IMR-90 (cell line): ENCODE measurements at regions not wholly inside any gene's neighbourhood (a gene's known extent, or its start where the extent isn't known, plus 50 kb on each side); places are given as distances from the start of the nearest gene placed in this dataset.

Experiments used
- ATAC-seq: fragments of 200-7000 bp; cut with Tn5 transposase; 2 replicates; pipeline ENCODE4 v1.9.1; 2020; ENCODE audit warnings: low read depth, mild to moderate bottlenecking, moderate library complexity
- BruUV-seq: library from RNA; stranded (reverse); fragments of 400-500 nt; replicated peaks from 2 replicates; lab custom pipeline; 2021; lab: Mats Ljungman, UMichigan
- CTCF ChIA-PET: fragments of 300-600 bp; formaldehyde crosslinking; extraction: SDS; loops from one replicate; lab custom pipeline; 2021; ENCODE audit warnings: antibody characterized with exemption; lab: Yijun Ruan, JAX
- POLR2A ChIA-PET: fragments of 300-600 bp; sonication (Branson Sonifier 250); formaldehyde crosslinking; loops from one replicate; lab custom pipeline; 2022; ENCODE audit warnings: antibody characterized with exemption; ENCODE audit not compliant: unreplicated experiment; lab: Charles Lee
- DNase-seq: peaks from one replicate; pipeline ENCODE4 v3.0.0; 2013
- H2AFZ ChIP-seq: replicated peaks from 2 replicates; pipeline ENCODE3; 2013; ENCODE audit warnings: low read length, mild to moderate bottlenecking; ENCODE audit not compliant: poor library complexity
- H2AK5ac ChIP-seq: 2 replicates; pipeline ENCODE4 v1.6.1; 2013; ENCODE audit warnings: low read depth, low read length, inconsistent platforms
- H2AK9ac ChIP-seq: replicated peaks from 2 replicates; pipeline ENCODE3; 2013; ENCODE audit warnings: mild to moderate bottlenecking, low read depth, low read length, moderate library complexity; ENCODE audit not compliant: poor library complexity
- H2BK120ac ChIP-seq: 2 replicates; pipeline ENCODE4 v1.6.1; 2013; ENCODE audit warnings: low read depth, low read length, inconsistent platforms
- H2BK15ac ChIP-seq: 3 replicates; pipeline ENCODE4 v1.6.1; 2013; ENCODE audit warnings: low read depth, low read length, inconsistent platforms
- H2BK20ac ChIP-seq: 2 replicates; pipeline ENCODE4 v1.6.1; 2013; ENCODE audit warnings: low read depth, mild to moderate bottlenecking, inconsistent platforms, low read length, moderate library complexity
- H2BK5ac ChIP-seq: 2 replicates; pipeline ENCODE4 v1.6.1; 2013; ENCODE audit warnings: mild to moderate bottlenecking, low read depth, low read length, inconsistent platforms; ENCODE audit not compliant: poor library complexity, severe bottlenecking
- H3K14ac ChIP-seq: replicated peaks from 2 replicates; pipeline ENCODE4 v1.6.1; 2013; ENCODE audit warnings: low read depth, low read length, inconsistent platforms
- H3K18ac ChIP-seq: 2 replicates; pipeline ENCODE4 v1.6.1; 2013; ENCODE audit warnings: low read depth, low read length, control low read depth
- H3K23ac ChIP-seq: 2 replicates; pipeline ENCODE4 v1.6.1; 2013; ENCODE audit warnings: low read depth, low read length, inconsistent platforms
- H3K27ac ChIP-seq: 2 replicates; pipeline ENCODE4 v1.5.1; 2013; ENCODE audit warnings: mild to moderate bottlenecking, control low read depth, low read length; ENCODE audit not compliant: insufficient read depth
- H3K27me3 ChIP-seq: 2 replicates; pipeline ENCODE4 v1.6.1; 2013; ENCODE audit warnings: low read length; ENCODE audit not compliant: control insufficient read depth, insufficient read depth
- H3K36me3 ChIP-seq: 2 replicates; pipeline ENCODE4 v1.6.1; 2013; ENCODE audit warnings: low read length, mixed read lengths; ENCODE audit not compliant: control insufficient read depth, insufficient read depth
- H3K4ac ChIP-seq: 2 replicates; pipeline ENCODE4 v1.6.1; 2013; ENCODE audit warnings: low read depth, low read length, inconsistent platforms
- H3K4me1 ChIP-seq: 2 replicates; pipeline ENCODE4 v1.6.1; 2013; ENCODE audit warnings: low read length, mixed read lengths; ENCODE audit not compliant: control insufficient read depth, insufficient read depth
- H3K4me2 ChIP-seq: 2 replicates; pipeline ENCODE4 v1.6.1; 2013; ENCODE audit warnings: low read depth, mild to moderate bottlenecking, control low read depth, low read length, moderate library complexity
- H3K4me3 ChIP-seq: 2 replicates; pipeline ENCODE4 v1.5.1; 2013; ENCODE audit warnings: low read depth, mild to moderate bottlenecking, control low read depth, low read length, moderate library complexity; ENCODE audit not compliant: insufficient read depth
- H3K56ac ChIP-seq: 2 replicates; pipeline ENCODE4 v1.6.1; 2013; ENCODE audit warnings: low read length, inconsistent platforms; ENCODE audit not compliant: insufficient read depth; ENCODE audit errors: extremely low read depth
- H3K79me1 ChIP-seq, 2 experiments: 2 replicates each; pipeline ENCODE4 v1.6.1; 2013; ENCODE audit warnings: low read length in 2 of 2, inconsistent platforms in 1 of 2, low read depth in 1 of 2
- H3K9ac ChIP-seq: 2 replicates; pipeline ENCODE4 v1.6.1; 2013; ENCODE audit warnings: low read depth, low read length, control low read depth
- H3K9me1 ChIP-seq: 2 replicates; pipeline ENCODE4 v1.6.1; 2013; ENCODE audit warnings: low read length, inconsistent platforms; ENCODE audit not compliant: insufficient read depth
- H3K9me3 ChIP-seq: 2 replicates; pipeline ENCODE4 v1.6.1; 2013; ENCODE audit warnings: low read length; ENCODE audit not compliant: control insufficient read depth, insufficient read depth
- H4K20me1 ChIP-seq: 2 replicates; pipeline ENCODE4 v1.6.1; 2013; ENCODE audit warnings: low read length, inconsistent platforms; ENCODE audit not compliant: insufficient read depth
- H4K5ac ChIP-seq: 2 replicates; pipeline ENCODE4 v1.6.1; 2013; ENCODE audit warnings: mild to moderate bottlenecking, low read depth, low read length, control low read depth
- H4K8ac ChIP-seq, 2 experiments: 2 replicates each; pipeline ENCODE4 v1.6.1; 2013; ENCODE audit warnings: low read depth in 2 of 2, low read length in 2 of 2, control low read depth in 1 of 2, inconsistent platforms in 1 of 2
- H4K91ac ChIP-seq: 2 replicates; pipeline ENCODE4 v1.6.1; 2013; ENCODE audit warnings: low read depth, low read length, inconsistent platforms; ENCODE audit not compliant: insufficient read depth
- BHLHE40 ChIP-seq: fragments of 150-350 bp; IDR thresholded peaks from 2 replicates; pipeline ENCODE4 v1.6.1; 2016; ENCODE audit warnings: mild to moderate bottlenecking, low read depth, low read length
- CEBPB ChIP-seq: IDR thresholded peaks from 2 replicates; pipeline ENCODE4 v1.6.1; 2012; ENCODE audit warnings: low read depth, low read length, improper control_type of control experiment
- CHD1 ChIP-seq: IDR thresholded peaks from 2 replicates; pipeline ENCODE4 v1.6.1; 2012; ENCODE audit warnings: low read depth, low read length, improper control_type of control experiment
- CTCF ChIP-seq: conservative IDR thresholded peaks from 2 replicates; pipeline ENCODE4 v1.5.1; 2012; ENCODE audit warnings: mild to moderate bottlenecking, low read depth, low read length, improper control_type of control experiment
- ELK1 ChIP-seq: fragments of 150-350 bp; IDR thresholded peaks from 2 replicates; pipeline ENCODE4 v1.6.1; 2016; ENCODE audit warnings: low read depth, mild to moderate bottlenecking, low read length, moderate library complexity, borderline replicate concordance
- FOS ChIP-seq: fragments of 150-350 bp; IDR thresholded peaks from 2 replicates; pipeline ENCODE4 v1.6.1; 2016; ENCODE audit warnings: low read depth, low read length
- MAZ ChIP-seq: IDR thresholded peaks from 2 replicates; pipeline ENCODE4 v1.6.1; 2012; ENCODE audit warnings: low read depth, mild to moderate bottlenecking, low read length, improper control_type of control experiment, moderate library complexity, borderline replicate concordance
- MXI1 ChIP-seq: IDR thresholded peaks from 2 replicates; pipeline ENCODE4 v1.6.1; 2012; ENCODE audit warnings: low read depth, mild to moderate bottlenecking, low read length, moderate library complexity, borderline replicate concordance
- NFE2L2 ChIP-seq: fragments of 150-350 bp; IDR thresholded peaks from 2 replicates; pipeline ENCODE4 v1.6.1; 2016; ENCODE audit warnings: low read depth, mild to moderate bottlenecking, low read length
- RAD21 ChIP-seq: IDR thresholded peaks from 2 replicates; pipeline ENCODE4 v1.6.1; 2012; ENCODE audit warnings: low read length, improper control_type of control experiment
- SMC3 ChIP-seq: fragments of 150-350 bp; IDR thresholded peaks from 2 replicates; pipeline ENCODE4 v1.6.1; 2016; ENCODE audit warnings: low read depth, mild to moderate bottlenecking, antibody characterized with exemption, low read length, moderate library complexity
- USF2 ChIP-seq: fragments of 150-350 bp; IDR thresholded peaks from 2 replicates; pipeline ENCODE4 v1.6.1; 2017; ENCODE audit warnings: mild to moderate bottlenecking, antibody characterized with exemption, low read length, low read depth
- WGBS, 2 experiments: methylation state at CpG; one replicate each; pipeline versions ENCODE4 v1.1.5 to v1.1.7; 2013; ENCODE audit warnings: missing lambda C conversion rate in 2 of 2; ENCODE audit not compliant: insufficient read length in 1 of 2; ENCODE audit errors: extremely low coverage in 2 of 2; 5-methylcytosine and 5-hydroxymethylcytosine counted together
- dilution Hi-C: fragments of 300-500 bp; cut with HindIII; formaldehyde crosslinking; loops from one replicate; pipeline ENCODE4 v1.14.3; 2018; ENCODE audit warnings: low sequenced_read_pairs; ENCODE audit not compliant: unreplicated experiment
- in situ Hi-C: fragments of 300-500 bp; cut with MboI; formaldehyde crosslinking; loops from 3 replicates; pipeline ENCODE4 v1.14.3; 2019; ENCODE audit warnings: low sequenced_read_pairs, inconsistent platforms, mixed read lengths
- intact Hi-C: fragments of 100-400 bp; cut with micrococcal nuclease; formaldehyde crosslinking; loops from 2 replicates; pipeline ENCODE4 v1.10.0; 2022

- in situ Hi-C loops (no loop called here), intact Hi-C loops (loop anchor here (10.0 kb wide), 1 partner anchor 845 kb away; no protein-coding TSS in a partner anchor), dilution Hi-C loops (no loop called here)
- TF ChIP-seq CEBPB = no peak
- no peak for TF ChIP-seq RAD21
- TF ChIP-seq MXI1 = no peak
- TF ChIP-seq CTCF = no peak
- TF ChIP-seq MAZ = no peak
- no peak for TF ChIP-seq FOS
- TF ChIP-seq CHD1 = no peak
- TF ChIP-seq NFE2L2 = no peak
- no peak for TF ChIP-seq SMC3
- TF ChIP-seq BHLHE40 = no peak
- TF ChIP-seq ELK1 = no peak
- TF ChIP-seq USF2 = no peak
- H2BK20ac ChIP-seq = no peak overlapping the region
- H3K9ac ChIP-seq = no peak overlapping the region
- ATAC-seq (no peak), DNase-seq (no peak)
- no peak overlapping the region for H3K14ac ChIP-seq
- H4K8ac ChIP-seq = no peak overlapping the region
- peaks cover 13% of the 10 kb centered on the region for H3K9me3 ChIP-seq
- H3K18ac ChIP-seq = no peak overlapping the region
- no peaks in the 10 kb centered on the region for H3K36me3 ChIP-seq
- no peak overlapping the region for H3K27ac ChIP-seq
- no peak overlapping the region for H2BK15ac ChIP-seq
- H3K4me3 ChIP-seq = no peak overlapping the region
- no peaks in the 10 kb centered on the region for H3K27me3 ChIP-seq
- H3K4ac ChIP-seq = no peak overlapping the region
- no peak overlapping the region for H4K91ac ChIP-seq
- no peak overlapping the region for H3K56ac ChIP-seq
- no peaks in the 10 kb centered on the region for H3K79me1 ChIP-seq
- H3K4me1 ChIP-seq = no peaks in the 10 kb centered on the region
- no peak overlapping the region for H2AFZ ChIP-seq
- 28% methylated on average over 2 of the region's 11 CpGs; no CpG with 5 or more reads in 1 of the 2 experiments for WGBS, 2 experiments
- H3K9me1 ChIP-seq = no peaks in the 10 kb centered on the region
- no peak overlapping the region for H2BK5ac ChIP-seq
- no peak overlapping the region for H2BK120ac ChIP-seq
- BruUV-seq = no TSS peak
- no peak overlapping the region for H2AK9ac ChIP-seq
- no peak overlapping the region for H3K23ac ChIP-seq
- H4K20me1 ChIP-seq = no peaks in the 10 kb centered on the region
- H2AK5ac ChIP-seq = no peak overlapping the region
- CTCF ChIA-PET = no interaction called here
- no peak overlapping the region for H3K4me2 ChIP-seq
- POLR2A ChIA-PET = no interaction called here
- H4K5ac ChIP-seq = no peak overlapping the region
Measured at GRCh38 chr2:239879423-239880084, 145.6 kb downstream of the NDUFA10 start.
